ENCODE measurements at regions not wholly inside any gene's neighbourhood (a gene's known extent, or its start where the extent isn't known, plus 50 kb on each side); places are given as distances from the start of the nearest gene placed in this dataset.

DNA sequence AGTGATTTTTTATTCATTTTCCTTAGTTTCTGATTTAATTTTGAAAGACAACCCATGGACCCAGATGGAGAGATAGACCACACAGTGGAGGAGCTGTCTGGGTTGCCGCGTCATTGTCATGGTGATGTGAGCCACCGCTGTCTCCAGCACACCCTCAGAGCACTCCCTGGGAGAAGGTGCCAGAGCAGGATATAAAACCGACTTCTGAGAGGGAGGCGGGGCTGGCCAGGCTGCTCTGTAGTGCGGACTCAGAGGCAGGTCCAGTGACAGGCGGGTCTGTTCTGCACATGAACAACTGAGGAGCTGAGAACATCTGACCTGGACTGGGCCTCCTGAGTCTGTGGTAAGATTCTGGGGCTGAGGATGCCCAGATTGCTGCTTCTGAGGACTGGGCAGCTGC is 216.3 kb upstream of the NLRP1 start:
- Mint-ChIP-seq H3K27ac (ENCODE audit: low read depth) (no peak overlapping the region), H3K9me3 (no peaks in the 10 kb centered on the region), H3K4me1 (no peaks in the 10 kb centered on the region), H3K27me3 (peaks cover 70% of the 10 kb centered on the region), H3K36me3 (ENCODE audit: insufficient read depth) (no peaks in the 10 kb centered on the region), H3K4me3 (no peak overlapping the region)
- DNase-seq (ENCODE audit: low spot score in 2 of 2) (no peak), ATAC-seq (replicated peaks; ENCODE audit: extremely low read depth, poor library complexity, severe bottlenecking) (no peak)

DNA sequence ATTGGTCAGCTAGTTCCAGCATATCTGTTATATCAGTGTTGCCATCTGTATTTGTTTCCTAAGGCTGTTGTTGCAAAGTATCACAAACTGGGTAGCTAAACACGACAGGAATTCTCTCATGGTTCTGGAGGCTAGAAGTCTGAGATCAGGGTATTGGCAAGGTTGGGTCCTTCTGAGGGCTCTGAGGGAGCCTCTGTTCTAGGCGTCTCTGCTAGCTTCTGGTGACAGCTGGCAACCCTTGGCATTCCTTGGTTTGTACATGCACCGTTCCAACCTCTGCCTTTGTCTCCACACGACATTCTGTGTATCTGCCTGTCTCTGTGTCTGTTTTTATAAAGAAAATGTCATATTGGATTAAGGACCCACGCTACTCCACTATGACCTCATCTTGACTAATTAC is 219.9 kb upstream of the NLRP1 start:
- no peaks in the 10 kb centered on the region for H3K36me3 Mint-ChIP-seq (ENCODE audit: insufficient read depth)
- DNase-seq (ENCODE audit: low spot score in 2 of 2): no peak
- no peak overlapping the region for H3K4me3 Mint-ChIP-seq
- peaks cover 56% of the 10 kb centered on the region for H3K27me3 Mint-ChIP-seq
- no peak overlapping the region for H3K27ac Mint-ChIP-seq (ENCODE audit: low read depth)
- no peaks in the 10 kb centered on the region for H3K9me3 Mint-ChIP-seq
- no peaks in the 10 kb centered on the region for H3K4me1 Mint-ChIP-seq
- no peak for ATAC-seq (replicated peaks; ENCODE audit: extremely low read depth, poor library complexity, severe bottlenecking)

DNA sequence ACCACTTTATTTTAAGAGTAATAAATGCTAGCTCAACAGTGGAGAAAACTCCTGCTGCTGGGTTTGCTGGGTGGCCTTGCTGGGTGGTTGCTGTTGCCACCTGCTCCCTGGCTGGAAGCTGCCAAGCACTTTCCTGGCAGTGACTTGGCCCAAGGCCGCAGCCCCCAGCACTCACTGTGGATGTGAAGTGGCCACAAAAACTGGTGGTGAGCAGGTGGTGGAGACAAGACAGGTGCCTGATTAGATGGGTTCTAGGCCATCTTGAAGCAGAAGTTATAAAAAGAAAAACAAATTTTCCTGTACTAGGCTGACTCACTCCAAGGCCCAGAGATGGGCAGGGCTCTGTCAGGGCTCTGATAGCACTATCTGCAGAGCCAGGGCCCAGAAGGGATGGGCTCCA is 224.7 kb upstream of the NLRP1 start:
- Mint-ChIP-seq H3K27me3 (peaks cover 52% of the 10 kb centered on the region), H3K36me3 (ENCODE audit: insufficient read depth) (no peaks in the 10 kb centered on the region), H3K27ac (ENCODE audit: low read depth) (no peak overlapping the region), H3K9me3 (peaks cover 19% of the 10 kb centered on the region), H3K4me3 (no peak overlapping the region), H3K4me1 (no peaks in the 10 kb centered on the region)
- no peak for DNase-seq (ENCODE audit: low spot score in 2 of 2)
- no peak for ATAC-seq (replicated peaks; ENCODE audit: extremely low read depth, poor library complexity, severe bottlenecking)

DNA sequence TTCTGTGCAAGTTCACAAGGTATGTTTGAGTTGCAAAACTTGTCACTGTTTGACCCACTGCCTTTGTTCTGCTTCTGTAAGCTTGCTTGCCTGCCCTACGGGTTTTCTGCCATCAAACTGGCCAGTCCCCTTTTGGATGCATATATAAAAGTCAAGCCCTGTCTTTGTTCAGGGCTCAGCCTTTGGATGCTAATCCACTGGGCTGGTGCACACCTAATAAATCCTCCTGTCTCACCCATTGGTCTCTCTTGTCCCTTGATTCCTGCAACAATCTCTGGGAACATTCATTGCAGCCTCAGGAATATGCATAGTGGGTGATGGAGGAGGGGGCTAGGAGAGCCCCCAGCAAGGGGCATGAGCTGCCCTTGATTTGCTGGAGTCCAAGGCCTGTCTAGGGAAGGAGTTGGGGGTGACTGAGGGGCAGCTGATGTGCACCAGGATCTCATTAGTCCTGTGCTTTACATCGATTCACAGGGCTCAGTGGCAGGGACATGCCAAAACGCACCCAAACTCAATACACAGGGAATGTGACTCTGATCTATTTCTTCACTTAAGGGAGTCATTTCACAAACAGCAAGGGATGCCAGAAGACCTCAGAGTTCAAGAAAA is 225.4 kb upstream of the NLRP1 start:
- H3K4me3 Mint-ChIP-seq: no peak overlapping the region
- ATAC-seq (replicated peaks; ENCODE audit: extremely low read depth, poor library complexity, severe bottlenecking) (no peak), DNase-seq (ENCODE audit: low spot score in 2 of 2) (no peak)
- H3K27me3 Mint-ChIP-seq: peaks cover 52% of the 10 kb centered on the region
- no peaks in the 10 kb centered on the region for H3K4me1 Mint-ChIP-seq
- H3K27ac Mint-ChIP-seq (ENCODE audit: low read depth): no peak overlapping the region
- H3K9me3 Mint-ChIP-seq: peaks cover 19% of the 10 kb centered on the region
- H3K36me3 Mint-ChIP-seq (ENCODE audit: insufficient read depth): no peaks in the 10 kb centered on the region

DNA sequence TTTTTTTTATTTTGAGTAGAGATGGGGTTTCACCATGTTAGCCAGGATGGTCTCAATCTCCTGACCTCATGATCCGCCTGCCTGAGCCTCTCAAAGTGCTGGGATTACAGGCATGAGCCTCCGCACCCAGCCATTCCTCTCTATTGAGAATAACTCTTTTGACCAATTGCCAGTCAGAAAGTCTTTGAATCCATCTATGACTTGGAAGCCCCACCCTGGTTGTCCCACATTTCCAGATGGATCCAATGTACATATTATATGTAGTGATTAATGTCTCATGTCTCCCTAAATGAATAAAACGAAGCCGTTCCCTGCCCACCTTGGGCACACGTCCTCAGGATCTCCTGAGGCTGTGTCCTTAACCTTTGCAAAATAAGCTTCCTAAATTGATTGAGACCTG is 228.3 kb upstream of the NLRP1 start:
- H3K27me3 Mint-ChIP-seq: peaks cover 50% of the 10 kb centered on the region

DNA sequence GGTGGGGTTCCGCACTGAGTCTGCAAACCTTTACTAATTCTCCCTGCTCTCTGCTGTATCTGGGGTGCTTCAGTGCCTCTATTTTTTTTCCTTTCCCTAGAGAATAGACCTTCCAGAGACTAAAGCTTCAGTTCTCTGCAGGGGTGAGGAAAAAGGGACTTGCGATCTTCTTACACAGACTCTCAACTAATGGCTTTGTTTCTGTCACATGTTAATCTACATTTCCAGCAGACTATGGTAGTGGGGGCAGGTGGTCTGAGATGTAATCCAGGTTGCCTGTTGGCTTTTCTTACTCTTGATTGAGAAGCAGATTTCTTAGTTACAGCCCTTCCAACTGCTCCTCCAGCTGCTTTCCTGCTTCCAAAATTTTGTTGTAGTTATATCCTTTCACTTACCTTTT is 229.0 kb upstream of the NLRP1 start:
- Mint-ChIP-seq H3K4me1 (no peaks in the 10 kb centered on the region), H3K4me3 (no peak overlapping the region), H3K27ac (ENCODE audit: low read depth) (no peak overlapping the region), H3K9me3 (peaks cover 19% of the 10 kb centered on the region), H3K27me3 (peaks cover 55% of the 10 kb centered on the region), H3K36me3 (ENCODE audit: insufficient read depth) (no peaks in the 10 kb centered on the region)
- no peak for ATAC-seq (replicated peaks; ENCODE audit: extremely low read depth, poor library complexity, severe bottlenecking)
- no peak for DNase-seq (ENCODE audit: low spot score in 2 of 2)

More for the DNA sequence above, 228.3 kb upstream of the NLRP1 start:
- H3K27ac Mint-ChIP-seq (ENCODE audit: low read depth): no peak overlapping the region
- H3K36me3 Mint-ChIP-seq (ENCODE audit: insufficient read depth): no peaks in the 10 kb centered on the region
- no peaks in the 10 kb centered on the region for H3K4me1 Mint-ChIP-seq
- DNase-seq (ENCODE audit: low spot score in 2 of 2) (no peak), ATAC-seq (replicated peaks; ENCODE audit: extremely low read depth, poor library complexity, severe bottlenecking) (no peak)
- peaks cover 19% of the 10 kb centered on the region for H3K9me3 Mint-ChIP-seq
- H3K4me3 Mint-ChIP-seq: no peak overlapping the region

DNA sequence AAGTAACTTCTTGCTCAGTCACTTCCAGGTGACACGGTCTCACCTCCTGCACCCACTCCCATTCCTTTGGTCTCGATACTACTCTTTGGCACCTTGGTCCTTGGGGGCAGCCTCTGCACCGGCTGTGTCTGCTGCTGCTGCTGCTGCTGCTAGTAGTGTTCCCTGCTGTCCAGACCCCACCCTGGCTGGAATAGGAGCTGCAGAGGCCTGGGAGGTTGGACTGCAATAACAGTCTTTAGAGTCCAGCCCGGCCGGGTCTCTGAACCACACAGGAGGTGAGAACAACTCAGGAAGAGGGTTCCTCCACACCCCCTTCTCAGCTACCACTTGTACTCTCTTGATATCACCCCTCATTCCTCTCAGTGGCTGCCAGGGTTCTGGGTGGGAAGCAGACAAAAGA is 231.1 kb upstream of the NLRP1 start:
- no peaks in the 10 kb centered on the region for H3K4me1 Mint-ChIP-seq
- H3K27ac Mint-ChIP-seq (ENCODE audit: low read depth): no peak overlapping the region
- H3K9me3 Mint-ChIP-seq: peaks cover 11% of the 10 kb centered on the region
- H3K36me3 Mint-ChIP-seq (ENCODE audit: insufficient read depth): no peaks in the 10 kb centered on the region
- H3K4me3 Mint-ChIP-seq: no peak overlapping the region
- H3K27me3 Mint-ChIP-seq: peaks cover 75% of the 10 kb centered on the region
- no peak for ATAC-seq (replicated peaks; ENCODE audit: extremely low read depth, poor library complexity, severe bottlenecking)
- DNase-seq (ENCODE audit: low spot score in 2 of 2): no peak

DNA sequence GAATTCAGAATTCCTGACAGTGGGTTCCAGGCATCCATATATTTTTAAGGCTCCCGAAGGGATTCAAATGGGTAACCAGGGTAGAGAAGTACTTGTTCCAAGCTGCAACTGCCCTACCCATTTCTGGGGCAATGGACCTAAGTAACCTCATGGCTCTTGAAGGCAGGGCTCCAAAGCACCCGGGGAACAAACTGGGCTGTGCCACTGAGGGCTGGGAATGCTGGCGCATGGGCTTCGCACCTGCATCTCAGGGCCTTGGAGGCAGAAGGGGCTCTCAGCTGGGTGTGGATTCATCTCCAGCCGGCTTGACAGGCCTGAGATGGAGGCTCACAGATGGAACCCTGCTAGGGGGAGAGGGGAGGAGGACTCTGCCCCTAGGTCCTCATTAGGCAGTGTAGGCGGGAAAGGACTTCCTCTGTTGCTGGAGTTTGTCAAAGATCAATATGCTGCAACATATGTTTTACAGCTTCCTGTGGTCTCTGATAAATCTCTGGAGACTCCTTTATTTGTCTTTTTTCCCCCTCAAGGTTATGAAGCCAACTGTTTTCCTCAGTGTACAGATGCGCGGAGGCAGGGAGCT is 232.3 kb upstream of the NLRP1 start:
- no peaks in the 10 kb centered on the region for H3K9me3 Mint-ChIP-seq
- H3K4me3 Mint-ChIP-seq: no peak overlapping the region
- no peaks in the 10 kb centered on the region for H3K4me1 Mint-ChIP-seq
- peaks cover 75% of the 10 kb centered on the region for H3K27me3 Mint-ChIP-seq
- no peak for ATAC-seq (replicated peaks; ENCODE audit: extremely low read depth, poor library complexity, severe bottlenecking)
- H3K36me3 Mint-ChIP-seq (ENCODE audit: insufficient read depth): no peaks in the 10 kb centered on the region
- no peak for DNase-seq (ENCODE audit: low spot score in 2 of 2)
- no peak overlapping the region for H3K27ac Mint-ChIP-seq (ENCODE audit: low read depth)

DNA sequence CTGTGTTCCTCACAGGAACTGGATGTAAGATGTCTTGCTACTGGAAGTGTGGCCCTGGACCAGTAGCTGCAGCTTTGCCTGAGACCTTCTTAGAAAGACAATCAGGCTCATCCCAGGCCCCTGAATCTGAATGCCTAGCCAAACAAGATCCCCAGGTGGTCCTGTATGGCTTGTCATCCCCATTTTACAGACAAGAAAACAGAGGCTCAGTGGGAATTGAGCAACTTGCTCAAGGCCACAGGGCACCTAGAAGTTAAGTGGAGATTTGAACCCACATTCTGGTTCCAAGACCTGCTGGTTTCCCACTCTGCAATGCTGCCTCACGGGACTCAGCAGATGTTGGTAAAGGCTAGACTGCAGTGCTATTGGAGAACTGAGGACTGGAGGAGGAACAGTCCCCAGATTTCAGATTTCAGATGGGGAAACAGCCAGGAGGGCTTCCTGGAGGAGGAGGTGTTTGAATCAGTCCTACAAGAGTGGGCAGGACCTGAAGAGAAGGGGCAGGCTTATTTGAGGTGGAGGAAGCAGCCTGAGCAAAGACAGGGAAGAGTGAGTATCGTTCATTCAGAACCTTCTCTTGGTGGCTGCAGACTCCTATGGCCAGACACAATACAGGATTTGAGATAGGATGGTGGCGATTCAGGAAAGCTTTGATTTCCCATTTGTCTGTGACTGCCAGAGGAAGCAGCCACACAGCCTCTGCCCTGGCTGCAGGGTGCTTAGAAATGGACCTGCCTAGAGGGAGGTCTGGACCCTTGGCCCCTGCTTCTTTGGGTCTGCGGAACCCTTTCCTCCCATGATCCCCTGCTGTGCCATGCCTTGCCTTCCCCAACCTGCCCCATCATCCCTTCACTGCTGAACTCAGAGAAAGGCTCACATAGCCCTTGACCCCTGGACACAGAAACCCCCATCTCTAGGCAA is 233.4 kb upstream of the NLRP1 start:
- ATAC-seq (replicated peaks; ENCODE audit: extremely low read depth, poor library complexity, severe bottlenecking): no peak
- H3K27ac Mint-ChIP-seq (ENCODE audit: low read depth): no peak overlapping the region
- peaks cover 79% of the 10 kb centered on the region for H3K27me3 Mint-ChIP-seq
- H3K4me1 Mint-ChIP-seq: no peaks in the 10 kb centered on the region
- H3K4me3 Mint-ChIP-seq: no peak overlapping the region
- no peaks in the 10 kb centered on the region for H3K36me3 Mint-ChIP-seq (ENCODE audit: insufficient read depth)
- no peaks in the 10 kb centered on the region for H3K9me3 Mint-ChIP-seq
- DNase-seq (ENCODE audit: low spot score in 2 of 2): no peak

DNA sequence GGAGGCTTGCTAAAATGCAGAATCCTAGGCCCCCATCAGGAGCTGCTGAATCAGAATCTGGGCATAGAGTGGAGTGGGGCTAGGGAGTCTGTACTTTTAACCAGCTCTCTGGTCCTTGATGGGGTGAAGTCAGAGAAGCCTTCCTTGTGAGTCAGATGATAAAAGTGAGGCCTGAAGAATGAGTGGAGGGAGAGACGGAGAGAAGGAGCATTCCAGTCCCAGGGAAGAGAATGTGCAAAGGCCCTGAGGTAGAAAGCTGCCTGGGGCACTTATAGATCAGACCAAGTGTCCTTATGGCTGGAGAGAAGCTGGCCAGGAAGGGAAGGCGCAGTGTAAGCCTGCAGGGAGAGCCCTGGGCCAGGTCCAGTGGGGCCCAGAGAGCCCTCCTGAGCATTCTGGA is 235.1 kb upstream of the NLRP1 start:
- Mint-ChIP-seq H3K9me3 (no peaks in the 10 kb centered on the region), H3K27ac (ENCODE audit: low read depth) (no peak overlapping the region), H3K27me3 (peaks cover 78% of the 10 kb centered on the region), H3K36me3 (ENCODE audit: insufficient read depth) (no peaks in the 10 kb centered on the region), H3K4me1 (no peaks in the 10 kb centered on the region), H3K4me3 (no peak overlapping the region)
- no peak for DNase-seq (ENCODE audit: low spot score in 2 of 2)
- ATAC-seq (replicated peaks; ENCODE audit: extremely low read depth, poor library complexity, severe bottlenecking): no peak

DNA sequence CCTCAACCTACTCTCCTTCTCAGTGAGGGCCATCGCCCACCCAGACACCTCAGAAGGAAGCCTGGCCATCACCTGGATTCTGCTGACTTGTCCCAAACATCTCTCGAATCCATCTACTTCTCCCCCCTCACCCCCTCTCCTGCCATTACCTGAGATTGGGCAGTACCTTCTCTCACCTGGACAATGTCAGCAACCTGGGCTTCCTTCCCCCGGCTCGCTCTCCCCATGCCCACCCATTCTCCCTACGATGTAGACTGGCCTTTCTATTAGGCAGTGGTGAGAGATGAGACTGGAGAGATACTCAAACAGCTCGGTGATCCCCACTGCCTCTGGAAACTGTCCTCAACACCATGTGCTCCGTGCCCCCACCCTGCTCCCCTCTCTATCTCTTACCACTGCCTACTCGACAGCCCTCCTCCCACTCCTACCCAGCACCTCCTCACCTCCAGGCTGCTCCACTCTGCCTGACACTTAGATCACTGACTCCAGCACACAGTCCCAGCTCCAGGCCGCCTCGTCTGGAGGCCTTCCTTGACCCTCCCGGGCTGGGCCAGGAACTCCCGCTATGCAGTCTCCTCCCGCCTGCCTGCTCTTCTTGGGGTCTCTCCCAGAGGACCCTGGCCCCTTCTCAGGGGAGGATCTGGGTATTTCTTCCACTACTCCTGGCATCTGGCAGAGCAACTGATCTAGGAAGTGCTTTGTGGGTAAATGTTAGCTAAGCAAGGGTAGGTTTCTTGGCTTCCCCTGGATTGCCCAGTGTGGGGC is 235.8 kb upstream of the NLRP1 start:
- Mint-ChIP-seq H3K27me3 (peaks cover 84% of the 10 kb centered on the region), H3K27ac (ENCODE audit: low read depth) (no peak overlapping the region), H3K9me3 (no peaks in the 10 kb centered on the region), H3K4me3 (no peak overlapping the region), H3K4me1 (no peaks in the 10 kb centered on the region), H3K36me3 (ENCODE audit: insufficient read depth) (no peaks in the 10 kb centered on the region)
- ATAC-seq (replicated peaks; ENCODE audit: extremely low read depth, poor library complexity, severe bottlenecking) (no peak), DNase-seq (ENCODE audit: low spot score in 2 of 2) (no peak)

DNA sequence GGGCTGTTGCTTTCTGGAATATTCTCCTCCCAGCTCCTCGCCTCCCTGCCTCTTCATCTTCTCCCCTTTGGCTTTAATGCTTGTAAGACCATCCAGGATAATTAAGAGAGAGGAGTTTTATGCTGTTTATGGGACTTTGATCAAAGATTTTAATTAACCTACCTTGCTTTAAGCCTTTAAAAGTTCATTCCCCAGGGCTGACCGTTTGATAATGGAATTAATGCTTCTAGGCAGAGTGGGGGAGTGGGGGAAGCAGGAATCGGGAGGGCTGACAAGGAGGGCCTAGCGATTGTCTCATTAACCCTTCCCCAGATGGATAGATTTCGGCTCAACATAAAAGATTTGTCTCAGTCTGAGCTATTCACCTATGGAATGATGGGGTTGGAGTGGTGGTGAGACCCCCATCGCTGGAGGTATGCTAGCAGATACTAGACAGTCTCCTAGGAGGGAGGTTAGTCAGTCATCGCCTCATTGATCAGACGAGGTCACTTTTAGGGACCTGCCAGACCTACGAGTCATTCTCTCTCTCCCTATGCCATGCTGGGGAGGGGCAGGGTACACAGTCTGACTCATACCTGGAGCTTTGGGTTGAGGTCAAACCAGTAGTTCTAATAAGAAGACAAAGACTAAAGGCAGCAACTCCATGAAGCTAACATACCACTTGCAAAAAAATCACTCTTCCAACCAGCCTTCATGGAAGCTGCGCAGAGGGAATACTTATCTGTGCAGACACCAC is 236.6 kb upstream of the NLRP1 start:
- ATAC-seq (replicated peaks; ENCODE audit: extremely low read depth, poor library complexity, severe bottlenecking) (no peak), DNase-seq (ENCODE audit: low spot score in 2 of 2) (no peak)
- peaks cover 84% of the 10 kb centered on the region for H3K27me3 Mint-ChIP-seq

More for the DNA sequence above, 236.6 kb upstream of the NLRP1 start:
- H3K4me1 Mint-ChIP-seq: no peaks in the 10 kb centered on the region
- H3K36me3 Mint-ChIP-seq (ENCODE audit: insufficient read depth): no peaks in the 10 kb centered on the region
- no peaks in the 10 kb centered on the region for H3K9me3 Mint-ChIP-seq
- no peak overlapping the region for H3K27ac Mint-ChIP-seq (ENCODE audit: low read depth)
- no peak overlapping the region for H3K4me3 Mint-ChIP-seq

Data from central memory CD8-positive, alpha-beta T cell (primary cell).